Neural progenitor cell (in vitro differentiated cells): ENCODE measurements at regions not wholly inside any gene's neighbourhood (a gene's known extent, or its start where the extent isn't known, plus 50 kb on each side); places are given as distances from the start of the nearest gene placed in this dataset.

Source experiments
- CTCF ChIP-seq: fragments of 200-600 bp; sonication (generic); IDR thresholded peaks from 2 replicates; pipeline ENCODE4 v1.5.1; 2017; ENCODE audit warnings: antibody characterized with exemption, mild to moderate bottlenecking
- EZH2 ChIP-seq: fragments of 200-600 bp; sonication (generic); IDR thresholded peaks from 2 replicates; pipeline ENCODE4 v1.6.1; 2017; ENCODE audit warnings: antibody characterized with exemption, mild to moderate bottlenecking, moderate library complexity

- TF ChIP-seq CTCF (no peak), EZH2 (no peak)
Measured at GRCh38 chr2:187976986-187977333, 314.7 kb upstream of the GULP1 start.
